Activated CD8-positive, alpha-beta memory T cell treated with anti-CD3 and anti-CD28 coated beads, Interleukin-2, amount 10 ng/mL, durations not matched to agents 7 days and 5 days (primary cell): ENCODE measurements at regions not wholly inside any gene's neighbourhood (a gene's known extent, or its start where the extent isn't known, plus 50 kb on each side); places are given as distances from the start of the nearest gene placed in this dataset.
"Not testable (repeated sequence)": the region's sequence is repeated elsewhere in the genome, so short reads cannot be mapped to it uniquely, and the experiment has no call there.

Source experiments
- ATAC-seq: fragments of 150-1000 bp; cut with Tn5 transposase; one replicate; pipeline ENCODE4 v1.10.0; 2021; ENCODE audit warnings: moderate library complexity
- CTCF ChIA-PET: fragments of 350-600 bp; sonication (Branson Sonifier 250); formaldehyde crosslinking; loops from one replicate; lab custom pipeline; 2021; ENCODE audit warnings: antibody characterized with exemption; lab: Charles Lee
- DNase-seq: peaks from one replicate; pipeline ENCODE4 v3.0.0-alpha.2; 2020
- H3K27ac Mint-ChIP-seq: one replicate; pipeline ENCODE4 v1.8.0; 2021; ENCODE audit warnings: mild to moderate bottlenecking, mixed read lengths
- H3K27me3 Mint-ChIP-seq: one replicate; pipeline ENCODE4 v1.8.0; 2021; ENCODE audit warnings: mixed read lengths
- H3K36me3 Mint-ChIP-seq: one replicate; pipeline ENCODE4 v1.8.0; 2021; ENCODE audit warnings: mild to moderate bottlenecking, mixed read lengths
- H3K4me1 Mint-ChIP-seq: one replicate; pipeline ENCODE4 v1.8.0; 2021; ENCODE audit warnings: mixed read lengths
- H3K4me3 Mint-ChIP-seq: one replicate; pipeline ENCODE4 v1.8.0; 2021; ENCODE audit warnings: mild to moderate bottlenecking, moderate library complexity, mixed read lengths
- H3K9me3 Mint-ChIP-seq: one replicate; pipeline ENCODE4 v1.8.0; 2022; ENCODE audit warnings: low read depth, mixed read lengths

DNA sequence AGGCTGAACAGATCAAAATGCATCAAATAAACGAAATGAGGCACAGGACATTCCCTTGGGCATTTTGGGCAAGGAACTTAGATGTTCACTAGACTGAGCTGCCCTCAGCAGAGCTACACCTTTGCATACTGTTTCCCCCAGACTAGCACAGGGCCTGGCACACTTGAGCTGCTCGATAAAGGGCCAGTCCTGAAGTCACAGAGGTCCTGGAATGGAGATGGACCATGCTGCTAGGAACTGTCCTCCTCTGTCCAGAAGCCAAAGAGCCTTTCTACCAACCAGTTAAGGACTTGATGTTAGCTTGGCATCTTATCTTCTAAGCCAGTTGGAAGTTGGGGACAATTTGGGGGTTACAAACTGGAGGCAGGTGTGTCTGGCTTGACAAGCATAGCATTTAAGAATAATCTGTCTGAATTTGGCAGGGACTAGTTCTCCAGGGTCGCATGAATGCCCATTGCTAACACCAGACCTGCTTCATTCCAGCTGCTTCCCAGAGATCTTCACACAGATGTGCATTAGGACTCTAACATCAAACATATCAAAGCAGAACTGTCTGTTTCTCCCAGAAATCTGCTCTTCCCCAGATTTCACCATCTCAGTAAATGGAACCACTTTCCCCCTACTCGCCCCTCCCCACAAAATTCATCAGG is 152.2 kb upstream of the PDE1C start:
- no peak for ATAC-seq
- CTCF ChIA-PET: interaction anchor here (2.7 kb wide), 1 partner anchor 11 kb away, joined by 10 read pairs; no protein-coding TSS in a partner anchor
- H3K27me3 Mint-ChIP-seq: no peaks in the 10 kb centered on the region
- no peak overlapping the region for H3K27ac Mint-ChIP-seq
- no peaks in the 10 kb centered on the region for H3K4me1 Mint-ChIP-seq
- H3K4me3 Mint-ChIP-seq: no peak overlapping the region
- no peaks in the 10 kb centered on the region for H3K36me3 Mint-ChIP-seq
- H3K9me3 Mint-ChIP-seq: no peaks in the 10 kb centered on the region
- no peak for DNase-seq

- CTCF ChIA-PET: interaction anchor here (2.7 kb wide), 1 partner anchor 11 kb away, joined by 10 read pairs; no protein-coding TSS in a partner anchor
- H3K9me3 Mint-ChIP-seq: no peaks in the 10 kb centered on the region
- ATAC-seq: no peak
- H3K36me3 Mint-ChIP-seq: no peaks in the 10 kb centered on the region
- DNase-seq: no peak
- H3K4me3 Mint-ChIP-seq: no peak overlapping the region
- no peaks in the 10 kb centered on the region for H3K27me3 Mint-ChIP-seq
- no peaks in the 10 kb centered on the region for H3K4me1 Mint-ChIP-seq
- H3K27ac Mint-ChIP-seq: no peak overlapping the region
Measured at GRCh38 chr7:32221736-32222135, 151.5 kb upstream of the PDE1C start.

- Mint-ChIP-seq H3K4me1 (no peaks in the 10 kb centered on the region), H3K4me3 (no peak overlapping the region), H3K9me3 (no peaks in the 10 kb centered on the region), H3K36me3 (no peaks in the 10 kb centered on the region), H3K27me3 (no peaks in the 10 kb centered on the region), H3K27ac (no peak overlapping the region)
- DNase-seq (no peak), ATAC-seq (no peak)
- CTCF ChIA-PET: interaction anchor here (2.7 kb wide), 1 partner anchor 10 kb away, joined by 10 read pairs; no protein-coding TSS in a partner anchor
Measured at GRCh38 chr7:32221056-32221455, 150.8 kb upstream of the PDE1C start.

- H3K4me1 Mint-ChIP-seq, H3K27me3 Mint-ChIP-seq, H3K36me3 Mint-ChIP-seq, H3K9me3 Mint-ChIP-seq, ATAC-seq, H3K4me3 Mint-ChIP-seq, CTCF ChIA-PET, H3K27ac Mint-ChIP-seq, DNase-seq: not testable (repeated sequence)
Measured at GRCh38 chr7:32219831-32220230, 149.6 kb upstream of the PDE1C start.

- Mint-ChIP-seq H3K27me3 (no peaks in the 10 kb centered on the region), H3K4me3 (no peak overlapping the region), H3K36me3 (no peaks in the 10 kb centered on the region), H3K4me1 (no peaks in the 10 kb centered on the region), H3K27ac (no peak overlapping the region), H3K9me3 (no peaks in the 10 kb centered on the region)
- DNase-seq (no peak), ATAC-seq (no peak)
- CTCF ChIA-PET: no interaction called here
Measured at GRCh38 chr7:32219416-32219815, 149.2 kb upstream of the PDE1C start.

- no peaks in the 10 kb centered on the region for H3K36me3 Mint-ChIP-seq
- no peaks in the 10 kb centered on the region for H3K27me3 Mint-ChIP-seq
- H3K4me1 Mint-ChIP-seq: no peaks in the 10 kb centered on the region
- no peaks in the 10 kb centered on the region for H3K9me3 Mint-ChIP-seq
- no peak overlapping the region for H3K4me3 Mint-ChIP-seq
- ATAC-seq (no peak), DNase-seq (no peak)
- CTCF ChIA-PET: no interaction called here
- no peak overlapping the region for H3K27ac Mint-ChIP-seq
Measured at GRCh38 chr7:32218741-32219288, 148.6 kb upstream of the PDE1C start.

- CTCF ChIA-PET: no interaction called here
- ATAC-seq (no peak), DNase-seq (no peak)
- H3K27me3 Mint-ChIP-seq: no peaks in the 10 kb centered on the region
- no peaks in the 10 kb centered on the region for H3K36me3 Mint-ChIP-seq
- H3K9me3 Mint-ChIP-seq: no peaks in the 10 kb centered on the region
- no peak overlapping the region for H3K27ac Mint-ChIP-seq
- H3K4me1 Mint-ChIP-seq: no peaks in the 10 kb centered on the region
- no peak overlapping the region for H3K4me3 Mint-ChIP-seq
Measured at GRCh38 chr7:32218154-32218467, 147.9 kb upstream of the PDE1C start.

DNA sequence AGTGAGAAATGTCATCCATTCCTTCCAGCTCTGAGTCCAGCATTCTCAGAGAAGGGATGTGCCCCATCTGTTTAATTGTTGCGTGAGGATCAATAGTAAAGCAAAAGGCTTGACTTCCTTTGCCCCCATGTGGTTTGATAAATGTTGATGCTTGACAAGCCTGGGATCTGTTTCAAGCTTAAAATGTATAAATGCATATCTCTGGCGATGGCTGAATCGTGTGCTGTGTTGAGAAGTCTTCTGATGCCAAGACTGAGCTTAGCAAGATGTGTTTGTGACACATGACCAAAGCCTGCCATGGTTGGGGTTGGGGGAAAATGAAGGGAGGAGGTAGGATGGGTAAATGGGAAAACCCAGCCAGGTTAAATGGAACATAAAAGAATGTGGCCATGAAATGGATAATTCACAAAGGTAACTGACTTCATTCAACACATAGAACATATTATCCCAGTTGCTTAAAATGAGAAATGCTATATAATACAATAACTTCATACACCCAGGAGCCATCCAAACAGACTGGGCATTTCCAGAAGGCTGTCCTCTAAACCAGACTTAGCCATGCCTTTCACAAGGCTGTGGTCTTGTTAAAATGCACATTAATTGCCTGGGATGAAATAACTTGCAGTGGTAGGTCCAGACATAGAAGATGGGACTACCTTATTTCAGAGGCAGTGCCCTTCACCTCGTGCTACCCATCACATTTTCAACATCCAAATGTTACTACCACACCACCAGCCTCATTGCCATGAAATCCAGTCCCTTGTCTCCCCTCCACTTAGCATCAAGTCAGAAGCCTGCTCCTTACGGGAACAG is 147.3 kb upstream of the PDE1C start:
- Mint-ChIP-seq H3K36me3 (no peaks in the 10 kb centered on the region), H3K4me3 (no peak overlapping the region), H3K9me3 (no peaks in the 10 kb centered on the region), H3K27me3 (no peaks in the 10 kb centered on the region), H3K27ac (no peak overlapping the region), H3K4me1 (no peaks in the 10 kb centered on the region)
- ATAC-seq (no peak), DNase-seq (no peak)
- CTCF ChIA-PET: no interaction called here

GRCh38 chr7:32216759-32217158 is 146.6 kb upstream of the PDE1C start:
- no peaks in the 10 kb centered on the region for H3K4me1 Mint-ChIP-seq
- no peak for DNase-seq
- no peaks in the 10 kb centered on the region for H3K36me3 Mint-ChIP-seq
- H3K4me3 Mint-ChIP-seq: no peak overlapping the region
- H3K9me3 Mint-ChIP-seq: no peaks in the 10 kb centered on the region
- no peaks in the 10 kb centered on the region for H3K27me3 Mint-ChIP-seq
- H3K27ac Mint-ChIP-seq: no peak overlapping the region
- CTCF ChIA-PET: no interaction called here
- no peak for ATAC-seq

- no peak overlapping the region for H3K27ac Mint-ChIP-seq
- no peaks in the 10 kb centered on the region for H3K27me3 Mint-ChIP-seq
- ATAC-seq (no peak), DNase-seq (no peak)
- H3K36me3 Mint-ChIP-seq: no peaks in the 10 kb centered on the region
- no peaks in the 10 kb centered on the region for H3K4me1 Mint-ChIP-seq
- H3K4me3 Mint-ChIP-seq: no peak overlapping the region
- H3K9me3 Mint-ChIP-seq: no peaks in the 10 kb centered on the region
- CTCF ChIA-PET: no interaction called here
Measured at GRCh38 chr7:32215697-32216096, 145.5 kb upstream of the PDE1C start.

DNA sequence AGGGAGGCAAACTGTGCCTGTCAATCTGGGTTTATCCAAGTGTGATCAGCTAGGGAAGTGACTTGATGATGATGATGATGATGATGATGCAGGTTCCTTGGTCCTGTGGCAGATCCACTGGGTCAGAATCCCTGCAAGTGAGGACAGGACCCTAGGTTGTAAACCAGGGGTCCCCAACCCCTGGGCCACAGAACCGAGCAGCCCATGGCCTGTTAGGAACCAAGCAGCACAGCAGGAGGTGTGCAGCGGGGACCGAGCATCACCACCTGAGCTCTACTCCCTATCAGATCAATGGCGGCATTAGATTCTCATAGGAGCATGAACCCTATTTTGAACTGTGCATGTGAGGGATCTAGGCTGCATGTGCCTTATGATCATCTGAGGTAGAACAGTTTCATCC is 144.7 kb upstream of the PDE1C start:
- no peak overlapping the region for H3K27ac Mint-ChIP-seq
- no peak for DNase-seq
- no peaks in the 10 kb centered on the region for H3K4me1 Mint-ChIP-seq
- no peak overlapping the region for H3K4me3 Mint-ChIP-seq
- H3K9me3 Mint-ChIP-seq: no peaks in the 10 kb centered on the region
- no peak for ATAC-seq
- CTCF ChIA-PET: no interaction called here
- H3K36me3 Mint-ChIP-seq: no peaks in the 10 kb centered on the region
- no peaks in the 10 kb centered on the region for H3K27me3 Mint-ChIP-seq

- CTCF ChIA-PET: interaction anchor here (1.2 kb wide), 1 partner anchor 1249 kb away, joined by 3 read pairs; the partner anchor contains the start of gene GHRHR
- Mint-ChIP-seq H3K36me3 (no peaks in the 10 kb centered on the region), H3K4me3 (no peak overlapping the region), H3K9me3 (no peaks in the 10 kb centered on the region), H3K27me3 (peaks cover 2% of the 10 kb centered on the region), H3K4me1 (no peaks in the 10 kb centered on the region), H3K27ac (no peak overlapping the region)
- DNase-seq (no peak), ATAC-seq (no peak)
Measured at GRCh38 chr7:32212321-32212720, 142.1 kb upstream of the PDE1C start.

DNA sequence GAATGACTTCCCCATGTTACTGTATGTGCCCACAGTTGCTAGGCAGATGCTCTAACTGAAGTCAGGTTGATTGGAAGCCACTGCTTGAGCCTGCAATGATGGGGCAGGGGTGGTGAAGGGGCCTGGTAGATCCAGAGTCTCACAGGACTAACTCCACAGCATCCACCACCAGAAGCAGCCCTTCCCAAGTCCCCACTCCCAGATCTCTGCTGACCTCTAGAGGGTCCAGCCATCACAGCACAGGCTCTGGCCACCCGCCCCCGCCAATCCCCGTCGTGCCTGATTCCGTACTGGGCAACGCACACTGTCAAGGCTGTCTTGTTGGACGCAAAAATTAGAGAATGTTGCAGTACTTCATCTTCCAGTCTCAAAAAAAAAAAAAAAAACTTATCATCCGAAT is 136.8 kb upstream of the PDE1C start:
- no peaks in the 10 kb centered on the region for H3K4me1 Mint-ChIP-seq
- DNase-seq: no peak
- no peak for ATAC-seq
- no peaks in the 10 kb centered on the region for H3K9me3 Mint-ChIP-seq
- no peak overlapping the region for H3K27ac Mint-ChIP-seq
- H3K36me3 Mint-ChIP-seq: no peaks in the 10 kb centered on the region
- peaks cover 2% of the 10 kb centered on the region for H3K27me3 Mint-ChIP-seq
- no peak overlapping the region for H3K4me3 Mint-ChIP-seq
- CTCF ChIA-PET: interaction anchor here (0.9 kb wide), 1 partner anchor 463 kb away, joined by 3 read pairs; no protein-coding TSS in a partner anchor

DNA sequence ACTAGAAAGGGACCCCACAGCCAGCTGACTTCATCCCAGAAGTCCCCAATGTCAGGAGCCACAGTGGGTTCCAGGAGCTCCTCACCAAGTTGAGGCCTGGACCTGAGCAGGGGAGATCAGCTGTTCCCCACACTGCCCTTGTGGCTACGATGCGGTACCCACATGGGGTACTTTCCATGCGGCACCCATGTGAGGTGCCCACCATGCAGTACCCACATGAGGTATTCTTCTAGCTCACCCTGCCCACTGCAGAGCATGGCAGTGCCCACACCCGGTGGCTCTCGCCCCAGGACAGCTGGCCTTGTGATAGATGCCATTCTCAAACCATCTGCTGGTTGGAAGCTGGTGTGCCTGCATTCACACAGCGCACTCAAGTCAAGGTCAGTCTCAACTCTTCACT is 136.3 kb upstream of the PDE1C start:
- DNase-seq (no peak), ATAC-seq (no peak)
- H3K27me3 Mint-ChIP-seq: peaks cover 2% of the 10 kb centered on the region
- CTCF ChIA-PET: no interaction called here
- no peak overlapping the region for H3K27ac Mint-ChIP-seq
- H3K4me1 Mint-ChIP-seq: no peaks in the 10 kb centered on the region
- H3K36me3 Mint-ChIP-seq: no peaks in the 10 kb centered on the region
- no peak overlapping the region for H3K4me3 Mint-ChIP-seq
- H3K9me3 Mint-ChIP-seq: no peaks in the 10 kb centered on the region
